Trophoblast cell (in vitro differentiated cells and primary cell): ENCODE measurements at regions not wholly inside any gene's neighbourhood (a gene's known extent, or its start where the extent isn't known, plus 50 kb on each side); places are given as distances from the start of the nearest gene placed in this dataset.
"Not testable (repeated sequence)": the region's sequence is repeated elsewhere in the genome, so short reads cannot be mapped to it uniquely, and the experiment has no call there.

Experiments
- DNase-seq, 2 donors: peaks; one replicate each; pipeline ENCODE4 v3.0.0-alpha.2; 2016
- H2AFZ ChIP-seq: 2 replicates; pipeline ENCODE4 v1.6.1; 2013; ENCODE audit warnings: low read length, moderate library complexity, mild to moderate bottlenecking; ENCODE audit not compliant: insufficient read depth, poor library complexity
- H2AK5ac ChIP-seq: 2 replicates; pipeline ENCODE4 v1.6.1; 2013; ENCODE audit warnings: mild to moderate bottlenecking, low read length
- H2BK120ac ChIP-seq: 2 replicates; pipeline ENCODE4 v1.6.1; 2013; ENCODE audit warnings: low read length, mild to moderate bottlenecking, moderate library complexity; ENCODE audit not compliant: insufficient read depth, poor library complexity
- H2BK12ac ChIP-seq: 2 replicates; pipeline ENCODE4 v1.6.1; 2013; ENCODE audit warnings: mild to moderate bottlenecking, low read length, moderate library complexity
- H2BK5ac ChIP-seq: 2 replicates; pipeline ENCODE4 v1.6.1; 2013; ENCODE audit warnings: low read length, low read depth, moderate library complexity, mild to moderate bottlenecking; ENCODE audit not compliant: poor library complexity
- H3K14ac ChIP-seq: 2 replicates; pipeline ENCODE4 v1.6.1; 2013; ENCODE audit warnings: mild to moderate bottlenecking, low read length
- H3K18ac ChIP-seq: 2 replicates; pipeline ENCODE4 v1.6.1; 2013; ENCODE audit warnings: mild to moderate bottlenecking, low read length
- H3K23ac ChIP-seq: 2 replicates; pipeline ENCODE4 v1.6.1; 2013; ENCODE audit warnings: low read length
- H3K27ac ChIP-seq: 2 replicates; pipeline ENCODE4 v1.5.1; 2013; ENCODE audit warnings: low read depth, mild to moderate bottlenecking, inconsistent platforms, low read length, moderate library complexity
- H3K27me3 ChIP-seq: 2 replicates; pipeline ENCODE4 v1.6.1; 2013; ENCODE audit warnings: inconsistent platforms, mild to moderate bottlenecking, low read length, moderate library complexity; ENCODE audit not compliant: insufficient read depth
- H3K36me3 ChIP-seq, 2 experiments: 1 replicate in 1 of 2; 2 replicates in 1 of 2; pipeline ENCODE4 v1.6.1; 2013; ENCODE audit warnings: low read length in 2 of 2, mild to moderate bottlenecking in 2 of 2, moderate library complexity in 1 of 2; ENCODE audit not compliant: insufficient read depth in 2 of 2, control insufficient read depth in 1 of 2
- H3K4ac ChIP-seq: 2 replicates; pipeline ENCODE4 v1.6.1; 2013; ENCODE audit warnings: low read depth, mild to moderate bottlenecking, low read length, moderate library complexity
- H3K4me1 ChIP-seq, 2 experiments: 1 replicate in 1 of 2; 2 replicates in 1 of 2; pipeline ENCODE4 v1.6.1; 2013; ENCODE audit warnings: low read length in 2 of 2, mild to moderate bottlenecking in 2 of 2, moderate library complexity in 1 of 2; ENCODE audit not compliant: insufficient read depth in 2 of 2, control insufficient read depth in 1 of 2
- H3K4me2 ChIP-seq: 2 replicates; pipeline ENCODE4 v1.6.1; 2013; ENCODE audit warnings: inconsistent platforms, mild to moderate bottlenecking, low read length, moderate library complexity
- H3K4me3 ChIP-seq: 2 replicates; pipeline ENCODE4 v1.5.1; 2013; ENCODE audit warnings: mild to moderate bottlenecking, low read depth, low read length, inconsistent platforms
- H3K79me1 ChIP-seq: one replicate; pipeline ENCODE4 v1.6.1; 2013; ENCODE audit warnings: low read length
- H3K79me2 ChIP-seq: 2 replicates; pipeline ENCODE4 v1.6.1; 2013; ENCODE audit warnings: low read length, mild to moderate bottlenecking; ENCODE audit not compliant: control insufficient read depth, insufficient read depth, poor library complexity
- H3K9ac ChIP-seq: 2 replicates; pipeline ENCODE4 v1.6.1; 2013; ENCODE audit warnings: mild to moderate bottlenecking, low read length
- H3K9me3 ChIP-seq: 2 replicates; pipeline ENCODE4 v1.6.1; 2013; ENCODE audit warnings: low read depth, mild to moderate bottlenecking, control low read depth, inconsistent platforms, low read length; ENCODE audit not compliant: insufficient read depth
- H4K12ac ChIP-seq: 2 replicates; pipeline ENCODE4 v1.6.1; 2013; ENCODE audit warnings: low read depth, mild to moderate bottlenecking, low read length, moderate library complexity
- H4K8ac ChIP-seq: 2 replicates; pipeline ENCODE4 v1.6.1; 2013; ENCODE audit warnings: low read depth, mild to moderate bottlenecking, low read length, moderate library complexity
- H4K91ac ChIP-seq: one replicate; pipeline ENCODE4 v1.6.1; 2013; ENCODE audit warnings: low read depth, mild to moderate bottlenecking, low read length, moderate library complexity
- WGBS: extraction: QIAGEN DNeasy Blood & Tissue Kit; methylation state at CpG from one replicate; pipeline ENCODE4 v1.1.7; 2013; ENCODE audit warnings: missing lambda C conversion rate; ENCODE audit not compliant: insufficient read length, insufficient coverage; ENCODE audit errors: extremely low coverage; 5-methylcytosine and 5-hydroxymethylcytosine counted together

DNA sequence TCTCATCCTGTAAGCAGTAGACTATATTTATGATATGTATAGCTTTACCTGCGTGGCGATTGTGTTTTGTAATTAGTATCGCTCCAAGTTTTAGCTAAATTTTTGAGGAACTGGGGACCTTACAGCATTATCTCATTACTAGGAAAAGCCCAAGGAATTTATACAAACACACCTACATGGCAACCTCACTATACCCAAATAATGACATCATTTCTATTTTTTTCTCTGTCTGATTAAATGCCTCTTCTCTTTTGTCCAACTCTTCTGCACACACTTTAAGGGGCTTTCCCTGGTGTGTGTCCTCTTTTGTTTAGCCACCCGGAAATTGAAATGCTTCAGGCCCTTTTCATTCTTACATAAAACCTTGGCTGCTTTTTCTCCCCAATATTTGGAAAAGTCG is 82.9 kb upstream of the EXOC2 start:
- H3K36me3 ChIP-seq = no peaks in the 10 kb centered on the region
- no peak overlapping the region for H2BK5ac ChIP-seq
- no peak overlapping the region for H2AFZ ChIP-seq
- H3K4me1 ChIP-seq = no peaks in the 10 kb centered on the region
- no peak overlapping the region for H4K12ac ChIP-seq
- H3K14ac ChIP-seq = no peak overlapping the region
- H2BK12ac ChIP-seq = no peak overlapping the region
- no peak for DNase-seq
- H3K4me2 ChIP-seq = no peak overlapping the region
- H3K27ac ChIP-seq = no peak overlapping the region
- no peak overlapping the region for H3K18ac ChIP-seq
- H3K79me2 ChIP-seq = no peaks in the 10 kb centered on the region
- H3K4me3 ChIP-seq = no peak overlapping the region
- no peaks in the 10 kb centered on the region for H3K9me3 ChIP-seq
- H4K8ac ChIP-seq = no peak overlapping the region
- no peaks in the 10 kb centered on the region for H3K79me1 ChIP-seq
- H2BK120ac ChIP-seq = no peak overlapping the region
- no peaks in the 10 kb centered on the region for H3K27me3 ChIP-seq
- H3K4ac ChIP-seq = no peak overlapping the region
- no peak overlapping the region for H4K91ac ChIP-seq
- WGBS = no CpG with 5 or more reads among the region's 5 CpGs
- H3K23ac ChIP-seq = no peak overlapping the region
- H3K9ac ChIP-seq = no peak overlapping the region
- no peak overlapping the region for H2AK5ac ChIP-seq

GRCh38 chr6:771683-772082 is 78.7 kb upstream of the EXOC2 start:
- not testable (repeated sequence) for H3K14ac ChIP-seq, H3K9me3 ChIP-seq, H3K4me2 ChIP-seq, H3K4me1 ChIP-seq, H3K18ac ChIP-seq, H3K23ac ChIP-seq, H3K36me3 ChIP-seq, H4K12ac ChIP-seq, DNase-seq, H3K4ac ChIP-seq, H3K9ac ChIP-seq, H2BK5ac ChIP-seq, H4K91ac ChIP-seq, H3K4me3 ChIP-seq, H3K79me1 ChIP-seq, H3K27ac ChIP-seq, H2AK5ac ChIP-seq, H2BK120ac ChIP-seq, H3K79me2 ChIP-seq, H4K8ac ChIP-seq, H3K27me3 ChIP-seq, H2AFZ ChIP-seq, H2BK12ac ChIP-seq

DNA sequence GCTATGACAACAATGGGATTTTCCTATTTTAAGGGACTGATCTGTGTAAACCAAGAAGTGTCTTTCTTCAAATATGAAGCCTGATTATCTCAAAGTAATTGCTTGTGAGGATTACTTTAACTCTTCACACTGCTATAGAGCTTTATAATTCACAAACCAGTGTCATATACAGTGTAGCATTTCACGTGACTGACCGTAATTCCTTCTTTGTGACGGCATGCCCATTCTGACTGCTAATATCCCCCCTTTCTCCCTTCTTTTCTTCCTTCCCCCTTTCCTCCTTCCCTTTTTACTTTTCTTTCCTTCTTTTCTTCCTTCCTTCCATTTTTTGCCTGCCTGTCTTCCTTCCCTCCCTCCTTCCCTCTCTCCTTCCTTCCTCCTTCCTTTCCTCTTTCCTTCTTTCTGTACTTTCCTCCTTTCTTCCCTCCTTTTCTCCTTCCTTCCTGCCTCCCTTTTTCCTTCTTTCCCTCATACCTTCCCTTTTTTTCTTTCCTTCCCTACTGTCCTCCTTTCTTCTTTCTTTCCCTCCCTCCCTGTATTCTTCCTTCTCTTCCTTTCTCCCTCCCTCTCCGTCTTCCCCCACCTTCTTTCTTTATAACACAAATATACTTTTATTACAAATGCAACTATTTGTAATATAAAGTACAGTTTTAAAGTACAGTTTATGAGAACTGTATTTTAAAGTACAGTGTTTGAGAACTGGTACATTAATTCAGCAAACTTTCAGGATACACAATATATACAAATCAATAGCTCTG is 75.0 kb upstream of the EXOC2 start:
- Histone ChIP-seq H2AK5ac (no peak overlapping the region), H2BK5ac (no peak overlapping the region), H4K8ac (no peak overlapping the region), H3K4me3 (no peak overlapping the region), H3K18ac (no peak overlapping the region), H3K14ac (no peak overlapping the region), H3K79me1 (no peaks in the 10 kb centered on the region), H3K9ac (no peak overlapping the region), H3K23ac (no peak overlapping the region), H2BK120ac (no peak overlapping the region), H3K36me3 (no peaks in the 10 kb centered on the region), H3K9me3 (no peaks in the 10 kb centered on the region), H3K79me2 (no peaks in the 10 kb centered on the region), H3K4me1 (no peaks in the 10 kb centered on the region), H4K91ac (no peak overlapping the region), H2AFZ (no peak overlapping the region), H4K12ac (no peak overlapping the region), H2BK12ac (no peak overlapping the region), H3K27me3 (no peaks in the 10 kb centered on the region), H3K4ac (no peak overlapping the region), H3K4me2 (no peak overlapping the region), H3K27ac (no peak overlapping the region)
- DNase-seq = no peak
- WGBS = 100% methylated on average over 1 of the region's 4 CpGs

GRCh38 chr6:766625-767024 is 73.7 kb upstream of the EXOC2 start:
- Histone ChIP-seq H3K79me2 (no peaks in the 10 kb centered on the region), H3K4me3 (no peak overlapping the region), H3K9ac (no peak overlapping the region), H4K8ac (no peak overlapping the region), H3K14ac (no peak overlapping the region), H2BK12ac (no peak overlapping the region), H3K4me2 (no peak overlapping the region), H3K4me1 (no peaks in the 10 kb centered on the region), H3K27ac (no peak overlapping the region), H3K4ac (no peak overlapping the region), H2BK5ac (no peak overlapping the region), H3K23ac (no peak overlapping the region), H3K36me3 (no peaks in the 10 kb centered on the region), H3K18ac (no peak overlapping the region), H3K79me1 (no peaks in the 10 kb centered on the region), H4K91ac (no peak overlapping the region), H3K9me3 (no peaks in the 10 kb centered on the region), H4K12ac (no peak overlapping the region), H2BK120ac (no peak overlapping the region), H2AFZ (no peak overlapping the region), H3K27me3 (no peaks in the 10 kb centered on the region), H2AK5ac (no peak overlapping the region)
- DNase-seq = no peak
- no CpG with 5 or more reads among the region's 5 CpGs for WGBS
